ENCODE measurements at regions not wholly inside any gene's neighbourhood (a gene's known extent, or its start where the extent isn't known, plus 50 kb on each side); places are given as distances from the start of the nearest gene placed in this dataset.

GRCh38 chr2:45214550-45214949 is 205.3 kb upstream of the SIX2 start:
- DNase-seq (ENCODE audit: low spot score): no peak
- TF ChIP-seq CTCF (IDR thresholded peaks at IDR 0.05; ENCODE audit: extremely low read depth, missing control alignments): no peak

- DNase-seq (ENCODE audit: low spot score): no peak
- no peak for TF ChIP-seq CTCF (IDR thresholded peaks at IDR 0.05; ENCODE audit: extremely low read depth, missing control alignments)
Measured at GRCh38 chr2:45212953-45213635, 203.8 kb upstream of the SIX2 start.

GRCh38 chr2:45211636-45212035 is 202.4 kb upstream of the SIX2 start:
- TF ChIP-seq CTCF (IDR thresholded peaks at IDR 0.05; ENCODE audit: extremely low read depth, missing control alignments): no peak
- DNase-seq (ENCODE audit: low spot score): no peak

- DNase-seq (ENCODE audit: low spot score): no peak
- TF ChIP-seq CTCF (IDR thresholded peaks at IDR 0.05; ENCODE audit: extremely low read depth, missing control alignments): no peak
Measured at GRCh38 chr2:45210462-45211195, 201.4 kb upstream of the SIX2 start.

GRCh38 chr2:45209875-45210274 is 200.6 kb upstream of the SIX2 start:
- no peak for TF ChIP-seq CTCF (IDR thresholded peaks at IDR 0.05; ENCODE audit: extremely low read depth, missing control alignments)
- DNase-seq (ENCODE audit: low spot score): no peak

- DNase-seq (ENCODE audit: low spot score): no peak
- no peak for TF ChIP-seq CTCF (IDR thresholded peaks at IDR 0.05; ENCODE audit: extremely low read depth, missing control alignments)
Measured at GRCh38 chr2:45209302-45209701, 200.1 kb upstream of the SIX2 start.

- no peak for DNase-seq (ENCODE audit: low spot score)
- no peak for TF ChIP-seq CTCF (IDR thresholded peaks at IDR 0.05; ENCODE audit: extremely low read depth, missing control alignments)
Measured at GRCh38 chr2:45207101-45207500, 197.8 kb upstream of the SIX2 start.
